Endothelial cell of umbilical vein (primary cell): ENCODE measurements at regions not wholly inside any gene's neighbourhood (a gene's known extent, or its start where the extent isn't known, plus 50 kb on each side); places are given as distances from the start of the nearest gene placed in this dataset.

Experiments used
- BruUV-seq: library from RNA; stranded (reverse); fragments of 400-500 nt; replicated peaks from 2 replicates; lab custom pipeline; 2021; lab: Mats Ljungman, UMichigan
- CTCF ChIA-PET: fragments of 300-600, 350-600 bp; sonication (Branson Sonifier 250); formaldehyde crosslinking; loops from one replicate; lab custom pipeline; 2021; ENCODE audit warnings: antibody characterized with exemption, inconsistent platforms; lab: Charles Lee
- POLR2A ChIA-PET: fragments of 300-600, 350-600 bp; sonication (Branson Sonifier 250); formaldehyde crosslinking; loops from one replicate; lab custom pipeline; 2021; ENCODE audit warnings: antibody characterized with exemption, inconsistent platforms; lab: Charles Lee
- DNase-seq: peaks from one replicate; pipeline ENCODE4 v3.0.0-alpha.2; 2011; ENCODE audit warnings: low read depth, low spot score
- FAIRE-seq: peaks from 2 replicates; lab custom pipeline; 2011; peaks lifted over from hg19 to GRCh38; lab: Jason Lieb, UNC
- H2AFZ ChIP-seq: 2 replicates; pipeline ENCODE4 v1.6.0; 2012; ENCODE audit warnings: low read depth, low read length, control low read depth, inconsistent platforms
- H3K27ac ChIP-seq: 2 replicates; pipeline ENCODE4 v1.5.1; 2011; ENCODE audit warnings: low read depth, mild to moderate bottlenecking, control low read depth, low read length, moderate library complexity; ENCODE audit not compliant: insufficient read depth
- H3K27me3 ChIP-seq, 2 experiments: 2 replicates each; pipeline versions ENCODE4 v1.6.0 to v1.6.1; 2011; ENCODE audit warnings: low read length in 2 of 2, mixed read lengths in 1 of 2; ENCODE audit not compliant: control insufficient read depth in 2 of 2, insufficient read depth in 2 of 2
- H3K36me3 ChIP-seq, 2 experiments: 2 replicates in 1 of 2; 3 replicates in 1 of 2; pipeline ENCODE4 v1.5.1; 2011; ENCODE audit warnings: low read length in 2 of 2, mild to moderate bottlenecking in 1 of 2, moderate library complexity in 1 of 2; ENCODE audit not compliant: control insufficient read depth in 2 of 2, insufficient read depth in 2 of 2; ENCODE audit errors: extremely low read depth in 1 of 2
- H3K4me1 ChIP-seq: 3 replicates; pipeline ENCODE4 v1.5.1; 2011; ENCODE audit warnings: mild to moderate bottlenecking, low read length; ENCODE audit not compliant: control insufficient read depth, insufficient read depth; ENCODE audit errors: extremely low read depth
- H3K4me2 ChIP-seq: 2 replicates; pipeline ENCODE4 v1.6.1; 2011; ENCODE audit warnings: low read length, control low read depth, mixed read lengths; ENCODE audit not compliant: insufficient read depth
- H3K4me3 ChIP-seq, 3 experiments: fragments of 200-600 bp in 1 of 3; sonication (generic), shearing (Covaris generic) in 1 of 3; replicated peaks in 1 of 3; 2 replicates each; pipeline ENCODE4 v1.5.1; 2011 to 2016; ENCODE audit warnings: control low read depth in 3 of 3, low read length in 3 of 3, mild to moderate bottlenecking in 2 of 3, inconsistent platforms in 1 of 3, low read depth in 1 of 3, moderate library complexity in 1 of 3; ENCODE audit not compliant: insufficient read depth in 1 of 3
- H3K79me2 ChIP-seq: 2 replicates; pipeline ENCODE4 v1.6.0; 2012; ENCODE audit warnings: low read length, inconsistent platforms; ENCODE audit not compliant: control insufficient read depth, insufficient read depth
- H3K9ac ChIP-seq: replicated peaks from 2 replicates; pipeline ENCODE3; 2011; ENCODE audit warnings: low read length, control low read depth; ENCODE audit not compliant: insufficient read depth; ENCODE audit errors: extremely low read depth
- H3K9me1 ChIP-seq: replicated peaks from 3 replicates; pipeline ENCODE4 v1.6.0; 2011; ENCODE audit warnings: mild to moderate bottlenecking, low read length; ENCODE audit not compliant: control insufficient read depth, insufficient read depth; ENCODE audit errors: extremely low read depth
- H3K9me3 ChIP-seq: replicated peaks from 2 replicates; pipeline ENCODE4 v1.5.1; 2012; ENCODE audit warnings: low read length, inconsistent platforms; ENCODE audit not compliant: control insufficient read depth, insufficient read depth
- H4K20me1 ChIP-seq: replicated peaks from 2 replicates; pipeline ENCODE3; 2011; ENCODE audit warnings: mild to moderate bottlenecking, low read length; ENCODE audit not compliant: control insufficient read depth, insufficient read depth; ENCODE audit errors: extremely low read depth
- CTCF ChIP-seq, 2 donors: IDR thresholded peaks; 1 replicate in 1 of 2; 2 replicates in 1 of 2; pipeline ENCODE4 v1.5.1; 2011; ENCODE audit warnings: low read length in 2 of 2, mild to moderate bottlenecking in 2 of 2, moderate library complexity in 2 of 2, control low read depth in 1 of 2, inconsistent platforms in 1 of 2, low read depth in 1 of 2; ENCODE audit not compliant: insufficient read depth in 1 of 2; ENCODE audit errors: extremely low read depth in 1 of 2
- EZH2 ChIP-seq: IDR thresholded peaks from 2 replicates; pipeline ENCODE4 v1.6.1; 2012; ENCODE audit warnings: borderline replicate concordance, low read depth, mild to moderate bottlenecking, moderate library complexity, low read length, inconsistent platforms; ENCODE audit not compliant: severe bottlenecking
- FOS ChIP-seq: IDR thresholded peaks from 2 replicates; pipeline ENCODE4 v1.6.1; 2011; ENCODE audit warnings: mild to moderate bottlenecking, low read length, moderate library complexity, borderline replicate concordance; ENCODE audit not compliant: insufficient read depth
- GATA2 ChIP-seq: IDR thresholded peaks from 2 replicates; pipeline ENCODE4 v1.7.0; 2011; ENCODE audit warnings: low read depth, mild to moderate bottlenecking, moderate library complexity, mixed read lengths, low read length; ENCODE audit not compliant: insufficient read length, insufficient read depth
- JUN ChIP-seq: IDR thresholded peaks from 2 replicates; pipeline ENCODE4 v1.6.1; 2011; ENCODE audit warnings: borderline replicate concordance, low read depth; ENCODE audit not compliant: insufficient read length, insufficient read depth
- MAX ChIP-seq: IDR thresholded peaks from 2 replicates; pipeline ENCODE4 v1.6.1; 2011; ENCODE audit not compliant: insufficient read depth, insufficient read length
- MYC ChIP-seq: IDR thresholded peaks from one replicate; pipeline ENCODE4 v1.6.1; 2011; ENCODE audit warnings: mild to moderate bottlenecking, low read depth, low read length
- POLR2A ChIP-seq: IDR thresholded peaks from 2 replicates; pipeline ENCODE4 v1.6.1; 2012; ENCODE audit warnings: low read depth, mild to moderate bottlenecking, control low read depth, low read length
- POLR2AphosphoS5 ChIP-seq: IDR thresholded peaks from 2 replicates; pipeline ENCODE4 v1.6.1; 2012; ENCODE audit warnings: low read depth, mild to moderate bottlenecking, control low read depth, low read length, moderate library complexity; ENCODE audit not compliant: insufficient read depth
- dilution Hi-C: fragments of 300-500 bp; cut with MboI; formaldehyde crosslinking; loops from one replicate; pipeline ENCODE4 v1.15.0; 2019; ENCODE audit warnings: low sequenced_read_pairs; ENCODE audit not compliant: extremely low pct_ligation_motif_present
- intact Hi-C: fragments of 100-400 bp; cut with micrococcal nuclease; formaldehyde crosslinking; loops from one replicate; pipeline ENCODE4 v1.10.0; 2022

GRCh38 chr16:59324462-59324861, 590.3 kb upstream of the GOT2 start:
- BruUV-seq, result no TSS peak
- no peaks in the 10 kb centered on the region for H3K27me3 ChIP-seq
- no peak overlapping the region for H3K4me3 ChIP-seq
- FAIRE-seq (peak; percentile 35), DNase-seq (peak; percentile 18)
- H3K79me2 ChIP-seq, result no peaks in the 10 kb centered on the region
- no peaks in the 10 kb centered on the region for H4K20me1 ChIP-seq
- no peak overlapping the region for H3K4me2 ChIP-seq
- H3K36me3 ChIP-seq, result no peaks in the 10 kb centered on the region
- no peak overlapping the region for H3K9ac ChIP-seq
- POLR2A ChIA-PET, result no interaction called here
- H3K4me1 ChIP-seq, result no peaks in the 10 kb centered on the region
- no peak overlapping the region for H2AFZ ChIP-seq
- TF ChIP-seq FOS, result peak; percentile 26
- no peak for TF ChIP-seq CTCF (IDR thresholded peaks at IDR 0.05; ENCODE audit: extremely low read depth in 1 of 2, insufficient read depth in 1 of 2, low read depth in 1 of 2, low read length in 2 of 2)
- no peaks in the 10 kb centered on the region for H3K9me1 ChIP-seq
- CTCF ChIA-PET, result no interaction called here
- dilution Hi-C loops (no loop called here), intact Hi-C loops (no loop called here)
- H3K9me3 ChIP-seq, result no peaks in the 10 kb centered on the region
- H3K27ac ChIP-seq, result no peak overlapping the region

GRCh38 chr16:59320657-59321056, 586.5 kb upstream of the GOT2 start:
- Histone ChIP-seq H2AFZ (no peak overlapping the region), H3K9me3 (no peaks in the 10 kb centered on the region), H3K36me3 (no peaks in the 10 kb centered on the region), H3K4me1 (no peaks in the 10 kb centered on the region), H3K27me3 (no peaks in the 10 kb centered on the region), H3K4me3 (no peak overlapping the region), H4K20me1 (no peaks in the 10 kb centered on the region), H3K9ac (no peak overlapping the region), H3K4me2 (no peak overlapping the region), H3K27ac (no peak overlapping the region), H3K79me2 (no peaks in the 10 kb centered on the region), H3K9me1 (no peaks in the 10 kb centered on the region)
- intact Hi-C loops, result no loop called here
- TF ChIP-seq EZH2 (no peak), FOS (no peak), POLR2A (no peak), GATA2 (no peak), JUN (no peak), POLR2AphosphoS5 (no peak), MYC (no peak), CTCF (IDR thresholded peaks at IDR 0.05; ENCODE audit: extremely low read depth in 1 of 2, insufficient read depth in 1 of 2, low read depth in 1 of 2, low read length in 2 of 2) (no peak), MAX (no peak)
- POLR2A ChIA-PET, result no interaction called here
- dilution Hi-C loops, result no loop called here
- FAIRE-seq (no peak), DNase-seq (no peak)
- CTCF ChIA-PET, result no interaction called here
- BruUV-seq, result no TSS peak
